ENCODE measurements at regions not wholly inside any gene's neighbourhood (a gene's known extent, or its start where the extent isn't known, plus 50 kb on each side); places are given as distances from the start of the nearest gene placed in this dataset.

DNA sequence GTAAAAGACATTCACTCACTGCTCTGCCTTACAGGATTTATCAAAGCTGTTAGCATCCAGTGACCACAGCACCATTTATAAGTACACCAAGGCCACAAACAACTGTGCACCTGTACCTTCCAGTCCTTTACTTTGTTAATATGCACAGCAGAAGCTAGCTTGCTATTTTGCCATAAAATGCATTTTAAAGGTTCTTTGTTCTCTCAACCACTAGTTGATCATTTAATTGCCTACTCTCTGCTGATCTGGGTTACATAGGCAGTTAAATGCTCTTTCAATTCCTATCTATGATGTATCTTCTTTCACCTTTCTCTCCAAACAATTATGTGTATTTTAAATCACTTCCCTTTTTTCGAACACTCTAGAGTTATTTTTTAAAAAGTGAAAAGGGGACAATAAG lies 126.4 kb downstream of the SIPA1L2 start:
- Mint-ChIP-seq H3K4me1 (peaks cover 45% of the 10 kb centered on the region), H3K9me3 (no peaks in the 10 kb centered on the region), H3K4me3 (no peak overlapping the region), H3K27me3 (ENCODE audit: low read depth) (no peaks in the 10 kb centered on the region), H3K27ac (no peak overlapping the region), H3K36me3 (no peaks in the 10 kb centered on the region)
- DNase-seq (ENCODE audit: low spot score) (no peak), ATAC-seq (no peak)
- TF ChIP-seq FOXP4 (CRISPR knock-in tag; IDR thresholded peaks at IDR 0.05) (no peak), ERG (CRISPR knock-in tag; IDR thresholded peaks at IDR 0.05) (no peak), RELA (CRISPR knock-in tag; IDR thresholded peaks at IDR 0.05; ENCODE audit: borderline replicate concordance) (no peak), ZBTB21 (CRISPR knock-in tag; IDR thresholded peaks at IDR 0.05; ENCODE audit: borderline replicate concordance) (no peak), USF1 (CRISPR knock-in tag; IDR thresholded peaks at IDR 0.05) (no peak), ZNF423 (CRISPR knock-in tag; IDR thresholded peaks at IDR 0.05) (no peak), NR3C1 (CRISPR knock-in tag; conservative IDR thresholded peaks at IDR 0.05; ENCODE audit: low read depth) (no peak), CREB1 (CRISPR knock-in tag; IDR thresholded peaks at IDR 0.05) (no peak), MXD4 (CRISPR knock-in tag; IDR thresholded peaks at IDR 0.05; ENCODE audit: borderline replicate concordance) (no peak), ATF1 (CRISPR knock-in tag; IDR thresholded peaks at IDR 0.05) (no peak), ZNF138 (CRISPR knock-in tag; conservative IDR thresholded peaks at IDR 0.05) (no peak), ZBTB43 (CRISPR knock-in tag; IDR thresholded peaks at IDR 0.05) (no peak), ZNF232 (CRISPR knock-in tag; IDR thresholded peaks at IDR 0.05) (no peak), TCF7 (CRISPR knock-in tag; IDR thresholded peaks at IDR 0.05; ENCODE audit: low read depth) (no peak), EMX1 (CRISPR knock-in tag; IDR thresholded peaks at IDR 0.05) (no peak)
- TF ChIP-seq, protein P1, sequence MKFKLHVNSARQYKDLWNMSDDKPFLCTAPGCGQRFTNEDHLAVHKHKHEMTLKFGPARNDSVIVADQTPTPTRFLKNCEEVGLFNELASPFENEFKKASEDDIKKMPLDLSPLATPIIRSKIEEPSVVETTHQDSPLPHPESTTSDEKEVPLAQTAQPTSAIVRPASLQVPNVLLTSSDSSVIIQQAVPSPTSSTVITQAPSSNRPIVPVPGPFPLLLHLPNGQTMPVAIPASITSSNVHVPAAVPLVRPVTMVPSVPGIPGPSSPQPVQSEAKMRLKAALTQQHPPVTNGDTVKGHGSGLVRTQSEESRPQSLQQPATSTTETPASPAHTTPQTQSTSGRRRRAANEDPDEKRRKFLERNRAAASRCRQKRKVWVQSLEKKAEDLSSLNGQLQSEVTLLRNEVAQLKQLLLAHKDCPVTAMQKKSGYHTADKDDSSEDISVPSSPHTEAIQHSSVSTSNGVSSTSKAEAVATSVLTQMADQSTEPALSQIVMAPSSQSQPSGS (CRISPR knock-in tag; IDR thresholded peaks at IDR 0.05; ENCODE audit: borderline replicate concordance, low read depth) = no peak
- TF ChIP-seq, protein P2, sequence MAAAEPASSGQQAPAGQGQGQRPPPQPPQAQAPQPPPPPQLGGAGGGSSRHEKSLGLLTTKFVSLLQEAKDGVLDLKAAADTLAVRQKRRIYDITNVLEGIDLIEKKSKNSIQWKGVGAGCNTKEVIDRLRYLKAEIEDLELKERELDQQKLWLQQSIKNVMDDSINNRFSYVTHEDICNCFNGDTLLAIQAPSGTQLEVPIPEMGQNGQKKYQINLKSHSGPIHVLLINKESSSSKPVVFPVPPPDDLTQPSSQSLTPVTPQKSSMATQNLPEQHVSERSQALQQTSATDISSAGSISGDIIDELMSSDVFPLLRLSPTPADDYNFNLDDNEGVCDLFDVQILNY (CRISPR knock-in tag; IDR thresholded peaks at IDR 0.05) = no peak
- TF ChIP-seq, protein P3, sequence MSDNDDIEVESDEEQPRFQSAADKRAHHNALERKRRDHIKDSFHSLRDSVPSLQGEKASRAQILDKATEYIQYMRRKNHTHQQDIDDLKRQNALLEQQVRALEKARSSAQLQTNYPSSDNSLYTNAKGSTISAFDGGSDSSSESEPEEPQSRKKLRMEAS (CRISPR knock-in tag; IDR thresholded peaks at IDR 0.05) = no peak
- TF ChIP-seq, protein P4, sequence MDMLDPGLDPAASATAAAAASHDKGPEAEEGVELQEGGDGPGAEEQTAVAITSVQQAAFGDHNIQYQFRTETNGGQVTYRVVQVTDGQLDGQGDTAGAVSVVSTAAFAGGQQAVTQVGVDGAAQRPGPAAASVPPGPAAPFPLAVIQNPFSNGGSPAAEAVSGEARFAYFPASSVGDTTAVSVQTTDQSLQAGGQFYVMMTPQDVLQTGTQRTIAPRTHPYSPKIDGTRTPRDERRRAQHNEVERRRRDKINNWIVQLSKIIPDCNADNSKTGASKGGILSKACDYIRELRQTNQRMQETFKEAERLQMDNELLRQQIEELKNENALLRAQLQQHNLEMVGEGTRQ (CRISPR knock-in tag; IDR thresholded peaks at IDR 0.05) = no peak
- ChIA-PET CTCF (interaction anchor here (0.6 to 1.1 kb wide), 2 partner anchors 99 to 242 kb away, joined by 3 to 4 read pairs; no protein-coding TSS in a partner anchor), POLR2A (no interaction called here)
